NCI-H510A treated with DMSO at 0.1 percent for 48 hours (cell line): ENCODE measurements at regions not wholly inside any gene's neighbourhood (a gene's known extent, or its start where the extent isn't known, plus 50 kb on each side); places are given as distances from the start of the nearest gene placed in this dataset.

Experiments used
- DNase-seq: peaks from one replicate; lab custom pipeline; 2025; lab: John Stamatoyannopoulos, UW

DNA sequence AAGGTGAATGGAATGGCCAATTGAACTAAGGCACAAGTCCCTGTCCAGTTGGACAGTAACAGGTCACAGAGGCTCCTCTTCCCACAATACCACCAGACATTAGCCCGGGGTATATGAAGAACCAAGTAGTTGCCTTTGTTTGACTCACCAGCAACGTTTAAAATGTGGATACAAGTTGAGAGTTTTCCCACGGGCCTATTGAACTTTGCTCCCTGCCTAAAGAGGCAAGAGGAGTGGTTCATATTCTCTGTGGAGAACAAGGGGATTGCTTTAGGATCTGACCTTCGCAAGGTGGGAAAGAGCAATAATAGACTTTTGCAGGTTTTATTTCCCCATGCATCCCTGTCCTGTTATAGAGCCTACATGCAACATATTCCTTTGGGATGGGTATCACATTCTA, 177.2 kb downstream of the POU4F1 start:
- DNase-seq, result no peak

- no peak for DNase-seq
Observed at GRCh38 chr13:78420814-78421213, 182.5 kb downstream of the POU4F1 start.

DNA sequence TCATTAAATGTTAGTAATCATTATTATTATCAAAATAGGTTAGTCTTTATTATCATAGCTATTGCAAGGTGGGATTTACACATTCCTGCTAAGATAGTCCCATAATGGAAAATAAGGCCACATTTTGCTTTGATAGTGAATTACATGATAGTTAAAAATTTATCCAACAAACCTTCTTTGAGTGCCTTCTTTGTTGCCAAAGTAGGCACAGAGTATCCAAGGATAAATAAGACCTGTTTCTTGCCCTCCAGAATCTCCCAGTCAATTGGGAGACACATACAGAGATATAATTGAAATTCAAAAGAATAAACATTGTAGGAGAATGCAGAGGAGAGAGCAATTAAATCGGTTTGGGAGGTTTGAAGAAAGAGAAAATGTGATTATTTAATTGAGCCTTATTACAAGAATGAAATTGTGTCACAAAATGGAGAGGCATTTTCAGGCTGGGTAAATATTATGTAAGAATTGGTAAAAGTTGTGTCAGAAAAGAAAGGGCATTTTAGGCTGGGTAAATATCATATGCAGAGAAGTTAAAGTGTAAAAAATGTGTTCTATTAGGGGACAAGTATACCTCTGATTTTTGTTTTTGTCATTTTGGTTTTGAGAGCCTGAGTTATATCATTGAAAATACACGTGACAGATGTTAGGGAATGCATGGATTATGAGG, 189.3 kb downstream of the POU4F1 start:
- no peak for DNase-seq

DNA sequence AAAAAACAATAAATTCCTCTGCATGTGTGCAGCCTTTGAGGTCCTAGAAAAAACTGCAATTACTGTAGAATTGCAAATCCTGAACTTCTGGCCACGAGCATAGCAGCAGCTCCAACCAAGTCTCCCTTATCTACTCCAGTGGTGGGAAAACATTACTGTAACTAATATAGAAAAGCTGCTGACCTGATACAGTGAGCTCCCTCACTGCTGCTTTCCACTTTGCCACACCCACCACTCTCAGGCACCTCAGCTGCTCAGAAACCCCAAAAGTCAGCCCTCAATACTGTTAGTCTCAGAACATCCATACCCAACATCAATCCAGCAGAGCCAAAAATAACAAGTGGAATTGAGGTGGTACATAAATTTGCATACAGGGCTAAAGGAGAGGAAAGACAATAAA, 192.5 kb downstream of the POU4F1 start:
- no peak for DNase-seq

DNA sequence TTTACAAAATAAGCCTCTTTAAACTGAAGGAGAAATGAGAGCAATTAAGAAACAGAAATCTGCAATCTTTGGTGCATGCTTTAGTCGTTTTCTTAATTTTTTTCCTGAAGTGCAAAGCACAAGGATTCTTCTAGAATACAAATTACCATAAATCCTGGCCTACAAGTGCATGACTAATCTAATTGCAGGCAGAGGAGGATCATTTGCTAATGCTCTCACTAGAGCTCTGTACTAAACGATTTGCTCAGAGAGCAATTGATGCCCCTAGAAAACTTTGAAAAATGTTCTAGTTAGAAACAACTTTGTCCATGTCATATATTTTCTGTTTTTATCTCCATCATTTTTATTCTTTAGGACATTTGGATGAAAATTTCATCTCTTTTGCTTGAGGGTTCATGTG, 193.2 kb downstream of the POU4F1 start:
- DNase-seq, result no peak

- no peak for DNase-seq
Observed at GRCh38 chr13:78409172-78409571, 194.2 kb downstream of the POU4F1 start.

DNA sequence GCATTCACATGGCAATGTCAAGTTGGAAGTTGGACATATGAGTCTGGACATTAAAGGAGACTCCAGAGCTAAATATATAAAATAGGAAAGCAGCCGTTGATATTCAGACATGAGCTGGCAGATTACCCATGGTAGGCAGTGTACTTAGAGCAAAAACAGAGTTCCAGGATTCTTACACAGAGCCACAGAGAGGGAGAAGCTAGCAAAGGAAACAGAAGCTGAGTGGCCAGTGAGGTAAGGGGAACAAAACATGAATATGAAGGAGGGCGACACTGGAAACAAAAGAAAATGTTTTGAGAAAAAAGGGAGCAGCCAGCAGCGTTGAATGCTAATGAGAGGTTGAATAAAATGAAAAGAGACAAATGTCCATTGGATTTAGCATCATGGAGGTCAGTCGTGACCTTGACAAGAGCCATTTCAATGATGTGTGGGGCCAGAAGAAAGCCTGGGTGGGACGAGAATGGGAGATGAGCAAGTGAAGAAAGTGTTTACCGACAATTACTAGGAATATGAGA, 198.4 kb downstream of the POU4F1 start:
- DNase-seq, result no peak

DNA sequence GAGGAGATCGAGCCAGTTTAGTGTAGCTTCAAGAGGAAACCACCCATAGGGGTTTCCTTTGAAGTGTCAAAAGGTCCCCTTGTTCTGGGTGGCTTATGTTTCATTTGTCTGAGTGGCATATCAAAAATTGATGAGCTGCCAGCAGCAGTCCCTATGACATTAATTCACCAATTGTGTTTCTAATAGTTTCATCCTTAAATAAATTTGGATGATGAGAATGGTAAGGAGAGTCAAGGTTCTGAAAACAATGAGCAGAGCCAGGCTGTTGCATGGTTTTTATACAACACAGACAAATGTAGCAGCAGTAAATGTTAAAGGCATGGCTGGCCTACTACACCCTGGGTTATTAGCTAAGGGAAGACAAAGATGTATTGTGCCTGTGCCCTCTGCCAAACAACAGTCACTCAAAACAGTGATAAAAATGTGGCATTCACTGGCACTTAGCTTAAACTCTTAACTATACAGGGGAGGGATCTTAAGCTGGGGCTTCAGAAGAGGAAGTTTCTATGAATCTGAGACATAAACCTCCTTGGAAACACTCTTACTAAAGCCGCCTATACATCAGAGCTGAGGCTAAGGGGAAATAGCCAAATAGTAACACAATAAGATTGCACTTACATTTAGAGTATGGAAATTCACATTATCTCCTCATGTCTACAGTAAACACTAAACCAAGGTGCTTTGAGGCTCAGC, 200.5 kb downstream of the POU4F1 start:
- no peak for DNase-seq

DNA sequence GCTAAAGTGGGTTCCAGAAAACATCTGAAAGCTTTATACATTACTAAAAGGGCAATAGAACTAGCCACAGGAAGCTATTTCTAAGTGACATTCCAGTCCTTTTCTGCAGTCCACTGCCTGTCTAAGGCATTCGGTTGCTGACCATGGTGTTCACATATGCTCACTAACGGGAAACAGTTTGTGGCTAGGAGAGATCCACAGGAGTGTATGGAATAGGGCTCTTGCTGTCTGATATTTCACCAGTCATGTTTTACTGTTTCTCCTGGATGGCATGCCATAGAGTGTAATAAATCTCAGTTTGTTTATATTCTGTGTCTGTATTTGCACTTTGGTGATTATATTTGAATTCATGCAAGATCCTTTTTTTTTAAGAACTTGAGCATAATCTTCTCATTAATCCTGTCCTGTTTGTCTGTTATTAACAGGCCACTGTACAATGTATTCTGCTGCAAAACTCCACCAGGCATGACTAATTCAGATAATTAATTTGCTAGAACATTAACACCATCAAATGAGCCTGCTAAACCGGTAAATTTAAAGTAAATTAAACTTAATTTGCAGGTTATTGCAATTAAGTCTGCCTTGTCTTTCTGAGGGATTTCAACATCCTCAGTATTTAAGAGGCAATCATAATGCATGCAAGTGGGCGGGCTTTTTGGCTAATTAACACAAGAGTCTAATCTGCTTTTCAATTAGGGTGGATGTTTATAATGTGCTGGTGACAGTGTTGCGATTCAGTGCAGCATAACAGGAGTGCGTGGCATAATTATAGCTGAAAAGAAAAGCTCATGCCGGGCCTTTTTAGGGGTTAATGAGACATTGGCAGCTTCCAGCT, 201.3 kb downstream of the POU4F1 start:
- DNase-seq, result no peak

- DNase-seq, result no peak
Observed at GRCh38 chr13:78398743-78399410, 204.5 kb downstream of the POU4F1 start.

- DNase-seq, result no peak
Observed at GRCh38 chr13:78393286-78394142, 209.8 kb downstream of the POU4F1 start.

DNA sequence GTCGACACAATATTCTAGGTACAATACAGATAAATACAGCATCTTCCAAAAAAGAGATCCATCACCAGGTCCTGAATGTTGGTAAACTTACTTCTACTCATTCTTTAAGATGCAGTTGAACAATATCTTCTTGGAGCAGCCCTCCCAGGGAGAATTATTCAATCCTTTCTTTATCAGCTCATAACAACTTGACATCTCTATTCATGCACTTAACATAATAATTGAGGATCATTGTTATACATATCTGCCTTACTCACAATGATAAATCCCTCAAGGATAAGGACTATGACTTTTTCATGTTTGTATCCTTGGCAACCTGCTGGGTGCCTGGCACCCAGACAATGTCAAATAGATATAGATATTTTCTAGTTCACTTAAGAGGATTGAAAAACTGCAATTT, 219.5 kb downstream of the POU4F1 start:
- DNase-seq, result no peak

DNA sequence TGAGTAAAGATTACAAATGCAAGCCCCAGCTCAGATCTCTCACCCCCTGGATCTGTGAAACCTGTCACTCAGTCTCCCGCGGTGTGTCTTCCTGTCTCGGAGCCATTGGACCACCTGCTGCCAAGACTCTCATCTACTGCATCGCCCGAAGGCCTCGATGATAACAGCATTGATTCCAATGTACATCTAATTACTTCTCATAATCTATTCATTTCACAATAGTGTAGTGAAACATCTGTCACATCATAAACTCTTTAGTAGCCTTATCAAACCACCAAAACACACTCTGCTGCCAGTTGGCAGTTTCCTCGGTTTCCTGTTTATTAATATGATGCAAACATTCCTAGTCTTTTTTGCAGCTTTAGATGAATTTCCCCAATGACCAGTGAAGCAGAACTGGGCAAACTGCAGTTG, 220.3 kb downstream of the POU4F1 start:
- no peak for DNase-seq

GRCh38 chr13:78382491-78382890, 220.9 kb downstream of the POU4F1 start:
- no peak for DNase-seq

DNA sequence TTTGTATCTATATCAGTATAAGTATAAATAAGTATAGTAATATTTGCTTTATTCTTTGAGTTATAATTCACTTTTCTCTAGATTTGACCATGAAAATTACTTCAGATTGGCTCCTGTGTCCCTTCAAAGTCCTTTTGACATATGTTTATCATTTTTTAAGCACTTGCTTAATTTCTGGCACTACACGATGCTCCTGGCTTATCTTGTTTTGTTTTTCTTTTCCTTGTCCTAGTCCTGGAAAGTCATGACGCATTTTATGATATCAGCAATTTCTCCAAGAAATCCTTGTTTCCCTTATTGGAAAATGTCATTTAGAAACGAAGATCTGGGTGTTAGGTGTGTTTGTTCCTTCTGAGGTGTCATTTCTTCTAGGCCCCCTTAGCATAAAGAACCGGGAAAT, 226.5 kb downstream of the POU4F1 start:
- no peak for DNase-seq

DNA sequence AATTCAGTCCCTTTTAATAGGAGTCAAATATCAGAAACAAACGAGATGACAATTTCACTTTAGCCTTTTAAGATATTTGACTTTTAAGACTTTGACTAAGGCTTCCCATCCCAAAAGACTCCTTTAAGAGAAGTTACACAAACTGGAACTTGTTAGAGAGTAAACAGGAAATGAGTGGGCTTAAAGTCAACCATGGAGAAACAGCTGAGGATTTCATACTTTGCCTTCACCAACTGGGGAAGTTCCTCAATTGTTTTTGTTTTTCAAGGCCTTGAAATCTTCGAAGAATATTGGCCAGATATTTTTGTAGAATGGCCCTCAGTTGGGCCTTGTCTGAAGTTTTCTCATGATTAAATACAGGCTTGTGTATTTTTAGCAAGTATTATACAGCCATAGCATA, 227.3 kb downstream of the POU4F1 start:
- DNase-seq, result no peak

- DNase-seq, result no peak
Observed at GRCh38 chr13:78372581-78372980, 230.8 kb downstream of the POU4F1 start.

DNA sequence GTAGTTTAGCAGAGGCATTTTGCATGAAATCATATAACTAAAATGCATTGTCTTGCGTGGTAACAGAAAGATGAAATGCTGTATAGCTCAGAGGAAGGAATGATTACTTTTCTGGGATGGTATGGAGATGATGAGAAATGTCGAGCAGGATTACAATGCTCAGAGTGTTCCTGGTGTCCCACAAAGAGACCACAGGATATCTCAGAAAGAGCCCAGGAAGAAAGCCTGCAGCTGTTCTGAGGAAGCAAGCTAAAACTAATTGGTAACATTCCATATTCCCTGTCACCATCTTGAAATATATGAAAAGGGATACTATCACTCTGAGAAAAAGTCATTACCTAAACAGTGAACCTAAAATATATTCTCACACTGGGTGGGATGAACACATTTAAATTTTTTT, 233.1 kb downstream of the POU4F1 start:
- DNase-seq, result no peak

GRCh38 chr13:78364711-78365110, 238.6 kb downstream of the POU4F1 start:
- no peak for DNase-seq

- DNase-seq, result no peak
Observed at GRCh38 chr13:78341032-78341431, 262.3 kb downstream of the POU4F1 start.

- no peak for DNase-seq
Observed at GRCh38 chr13:78339927-78340326, 263.4 kb downstream of the POU4F1 start.
